CD4-positive, CD25-positive, alpha-beta regulatory T cell (primary cell): ENCODE measurements at regions not wholly inside any gene's neighbourhood (a gene's known extent, or its start where the extent isn't known, plus 50 kb on each side); places are given as distances from the start of the nearest gene placed in this dataset.

ENCODE experiments used
- ATAC-seq, 2 donors: fragments of 150-1000 bp; cut with Tn5 transposase; one replicate each; pipeline ENCODE4 v1.10.0; 2021; ENCODE audit warnings: low read depth in 2 of 2, moderate number of reproducible peaks in 2 of 2, moderate library complexity in 1 of 2
- DNase-seq, 3 donors: peaks; one replicate each; pipeline versions ENCODE4 v3.0.0 to v3.0.0-alpha.2; 2012 to 2022; ENCODE audit warnings: mixed read lengths in 1 of 3
- H3K27ac ChIP-seq: one replicate; pipeline ENCODE4 v1.7.0; 2013; ENCODE audit warnings: mild to moderate bottlenecking, low read length; ENCODE audit not compliant: insufficient read depth, poor library complexity, severe bottlenecking
- H3K27me3 ChIP-seq: one replicate; pipeline ENCODE4 v1.7.0; 2013; ENCODE audit warnings: low read length; ENCODE audit not compliant: control insufficient read depth, insufficient read depth
- H3K36me3 ChIP-seq: one replicate; pipeline ENCODE4 v1.7.0; 2013; ENCODE audit warnings: mild to moderate bottlenecking, low read length, moderate library complexity; ENCODE audit not compliant: control insufficient read depth, insufficient read depth
- H3K4me1 ChIP-seq: 2 replicates; pipeline ENCODE4 v1.7.0; 2013; ENCODE audit warnings: mild to moderate bottlenecking, low read length; ENCODE audit not compliant: insufficient read depth, control insufficient read depth, poor library complexity, severe bottlenecking
- H3K4me3 ChIP-seq: one replicate; pipeline ENCODE4 v1.7.0; 2013; ENCODE audit warnings: low read depth, mild to moderate bottlenecking, low read length, moderate library complexity
- H3K9me3 ChIP-seq, 2 experiments: 1 replicate in 1 of 2; 2 replicates in 1 of 2; pipeline ENCODE4 v1.7.0; 2013; ENCODE audit warnings: low read length in 2 of 2, mild to moderate bottlenecking in 1 of 2, moderate library complexity in 1 of 2; ENCODE audit not compliant: control insufficient read depth in 2 of 2
- H3K27ac Mint-ChIP-seq, 3 donors: one replicate each; pipeline ENCODE4 v1.8.0; 2020 to 2022; ENCODE audit warnings: mild to moderate bottlenecking in 3 of 3, mixed read lengths in 3 of 3, moderate library complexity in 2 of 3
- H3K27me3 Mint-ChIP-seq: one replicate; pipeline ENCODE4 v1.8.0; 2022; ENCODE audit warnings: mild to moderate bottlenecking, mixed read lengths
- H3K36me3 Mint-ChIP-seq: one replicate; pipeline ENCODE4 v1.8.0; 2020; ENCODE audit warnings: mixed read lengths
- H3K4me1 Mint-ChIP-seq, 4 donors: one replicate each; pipeline ENCODE4 v1.8.0; 2020 to 2022; ENCODE audit warnings: mixed read lengths in 4 of 4, mild to moderate bottlenecking in 1 of 4
- H3K4me3 Mint-ChIP-seq, 4 donors: one replicate each; pipeline ENCODE4 v1.8.0; 2020 to 2022; ENCODE audit warnings: mild to moderate bottlenecking in 4 of 4, mixed read lengths in 4 of 4, moderate library complexity in 3 of 4
- H3K9me3 Mint-ChIP-seq, 7 donors: one replicate each; pipeline ENCODE4 v1.8.0; 2020 to 2022; ENCODE audit warnings: mixed read lengths in 7 of 7, mild to moderate bottlenecking in 3 of 7, moderate library complexity in 2 of 7

- Mint-ChIP-seq H3K4me1 (no peaks in the 10 kb centered on the region), H3K36me3 (no peaks in the 10 kb centered on the region), H3K27ac (no peak overlapping the region), H3K27me3 (no peaks in the 10 kb centered on the region), H3K4me3 (no peak overlapping the region), H3K9me3 (peaks cover 0 to 13% (median 5%) of the 10 kb centered on the region in 7 donors)
- no peak overlapping the region for H3K27ac ChIP-seq
- H3K4me1 ChIP-seq = no peaks in the 10 kb centered on the region
- ATAC-seq = no peak
- no peak overlapping the region for H3K4me3 ChIP-seq
- no peak for DNase-seq
- H3K36me3 ChIP-seq = no peaks in the 10 kb centered on the region
- H3K9me3 ChIP-seq = no peaks in the 10 kb centered on the region
- no peaks in the 10 kb centered on the region for H3K27me3 ChIP-seq
Measured at GRCh38 chr2:21416226-21416625, 292.5 kb downstream of the TDRD15 start.

- Histone ChIP-seq H3K9me3 (peaks cover 0 to 5% of the 10 kb centered on the region in 2 experiments), H3K36me3 (no peaks in the 10 kb centered on the region), H3K4me1 (no peaks in the 10 kb centered on the region), H3K27ac (no peak overlapping the region), H3K4me3 (no peak overlapping the region), H3K27me3 (no peaks in the 10 kb centered on the region)
- no peak for DNase-seq
- Mint-ChIP-seq H3K36me3 (no peaks in the 10 kb centered on the region), H3K9me3 (peaks cover 0 to 12% (median 8%) of the 10 kb centered on the region in 7 donors), H3K4me1 (no peaks in the 10 kb centered on the region), H3K27me3 (no peaks in the 10 kb centered on the region), H3K27ac (no peak overlapping the region), H3K4me3 (no peak overlapping the region)
- ATAC-seq = no peak
Measured at GRCh38 chr2:21418456-21418855, 294.7 kb downstream of the TDRD15 start.

GRCh38 chr2:21420553-21421335 is 297.0 kb downstream of the TDRD15 start:
- Histone ChIP-seq H3K27ac (no peak overlapping the region), H3K9me3 (peaks cover 0 to 5% of the 10 kb centered on the region in 2 experiments), H3K27me3 (no peaks in the 10 kb centered on the region), H3K4me1 (no peaks in the 10 kb centered on the region), H3K36me3 (no peaks in the 10 kb centered on the region), H3K4me3 (no peak overlapping the region)
- Mint-ChIP-seq H3K36me3 (no peaks in the 10 kb centered on the region), H3K4me1 (no peaks in the 10 kb centered on the region), H3K27me3 (no peaks in the 10 kb centered on the region), H3K4me3 (no peak overlapping the region), H3K9me3 (peaks cover 0 to 7% (median 3%) of the 10 kb centered on the region in 7 donors), H3K27ac (no peak overlapping the region)
- ATAC-seq (no peak), DNase-seq (no peak)

GRCh38 chr2:21422050-21422449 is 298.3 kb downstream of the TDRD15 start:
- H3K27ac Mint-ChIP-seq = no peak overlapping the region
- H3K27ac ChIP-seq = no peak overlapping the region
- no peaks in the 10 kb centered on the region for H3K27me3 ChIP-seq
- H3K9me3 Mint-ChIP-seq = peaks cover 0 to 7% (median 3%) of the 10 kb centered on the region in 7 donors
- DNase-seq (peak in 1 of 3 donors; percentile 1), ATAC-seq (no peak)
- H3K4me3 Mint-ChIP-seq = no peak overlapping the region
- no peaks in the 10 kb centered on the region for H3K4me1 ChIP-seq
- no peaks in the 10 kb centered on the region for H3K36me3 ChIP-seq
- no peaks in the 10 kb centered on the region for H3K36me3 Mint-ChIP-seq
- no peak overlapping the region for H3K4me3 ChIP-seq
- no peaks in the 10 kb centered on the region for H3K27me3 Mint-ChIP-seq
- peaks cover 0 to 5% of the 10 kb centered on the region in 2 experiments for H3K9me3 ChIP-seq
- H3K4me1 Mint-ChIP-seq = no peaks in the 10 kb centered on the region

- no peaks in the 10 kb centered on the region for H3K36me3 ChIP-seq
- DNase-seq = no peak
- ATAC-seq = no peak
- Mint-ChIP-seq H3K36me3 (no peaks in the 10 kb centered on the region), H3K4me3 (no peak overlapping the region), H3K9me3 (peaks cover 1 to 9% (median 3%) of the 10 kb centered on the region in 7 donors), H3K27me3 (no peaks in the 10 kb centered on the region), H3K4me1 (no peaks in the 10 kb centered on the region), H3K27ac (peak overlapping the region in 1 of 3 donors; percentile 10)
- no peak overlapping the region for H3K4me3 ChIP-seq
- H3K27ac ChIP-seq = no peak overlapping the region
- no peaks in the 10 kb centered on the region for H3K4me1 ChIP-seq
- peaks cover 0 to 5% of the 10 kb centered on the region in 2 experiments for H3K9me3 ChIP-seq
- H3K27me3 ChIP-seq = no peaks in the 10 kb centered on the region
Measured at GRCh38 chr2:21422724-21423522, 299.2 kb downstream of the TDRD15 start.

- Histone ChIP-seq H3K4me1 (no peaks in the 10 kb centered on the region), H3K9me3 (peaks cover 0 to 5% of the 10 kb centered on the region in 2 experiments), H3K27ac (no peak overlapping the region), H3K4me3 (no peak overlapping the region), H3K27me3 (no peaks in the 10 kb centered on the region), H3K36me3 (no peaks in the 10 kb centered on the region)
- H3K36me3 Mint-ChIP-seq = no peaks in the 10 kb centered on the region
- no peaks in the 10 kb centered on the region for H3K4me1 Mint-ChIP-seq
- DNase-seq = no peak
- ATAC-seq = no peak
- H3K4me3 Mint-ChIP-seq = no peak overlapping the region
- H3K9me3 Mint-ChIP-seq = peaks cover 1 to 9% (median 5%) of the 10 kb centered on the region in 7 donors
- H3K27me3 Mint-ChIP-seq = no peaks in the 10 kb centered on the region
- no peak overlapping the region for H3K27ac Mint-ChIP-seq
Measured at GRCh38 chr2:21423854-21424253, 300.1 kb downstream of the TDRD15 start.

GRCh38 chr2:21424375-21424774 is 300.6 kb downstream of the TDRD15 start:
- no peak overlapping the region for H3K27ac Mint-ChIP-seq
- H3K4me3 ChIP-seq = no peak overlapping the region

More at GRCh38 chr2:21424375-21424774, 300.6 kb downstream of the TDRD15 start:
- Histone ChIP-seq H3K36me3 (no peaks in the 10 kb centered on the region), H3K27ac (no peak overlapping the region), H3K27me3 (no peaks in the 10 kb centered on the region), H3K9me3 (peaks cover 0 to 5% of the 10 kb centered on the region in 2 experiments), H3K4me1 (no peaks in the 10 kb centered on the region)
- no peak for ATAC-seq
- Mint-ChIP-seq H3K4me3 (no peak overlapping the region), H3K9me3 (peaks cover 1 to 9% (median 5%) of the 10 kb centered on the region in 7 donors), H3K36me3 (no peaks in the 10 kb centered on the region), H3K27me3 (no peaks in the 10 kb centered on the region), H3K4me1 (no peaks in the 10 kb centered on the region)
- no peak for DNase-seq
